Glutamatergic neuron (in vitro differentiated cells): ENCODE measurements at regions not wholly inside any gene's neighbourhood (a gene's known extent, or its start where the extent isn't known, plus 50 kb on each side); places are given as distances from the start of the nearest gene placed in this dataset.

Source experiments
- DNase-seq: peaks from one replicate; pipeline ENCODE4 v3.0.0; 2022
- H3K27ac Mint-ChIP-seq: one replicate; pipeline ENCODE4 v1.8.0; 2020; ENCODE audit warnings: mild to moderate bottlenecking, mixed read lengths, inconsistent platforms; ENCODE audit not compliant: unreplicated experiment
- H3K27me3 Mint-ChIP-seq: one replicate; pipeline ENCODE4 v1.8.0; 2020; ENCODE audit warnings: mild to moderate bottlenecking, moderate library complexity, mixed read lengths, inconsistent platforms; ENCODE audit not compliant: unreplicated experiment
- H3K36me3 Mint-ChIP-seq: one replicate; pipeline ENCODE4 v1.8.0; 2020; ENCODE audit warnings: mild to moderate bottlenecking, mixed read lengths, inconsistent platforms; ENCODE audit not compliant: unreplicated experiment
- H3K4me1 Mint-ChIP-seq: one replicate; pipeline ENCODE4 v1.8.0; 2020; ENCODE audit warnings: mild to moderate bottlenecking, low read depth, mixed read lengths, inconsistent platforms; ENCODE audit not compliant: unreplicated experiment
- H3K4me3 Mint-ChIP-seq: one replicate; pipeline ENCODE4 v1.8.0; 2020; ENCODE audit warnings: mild to moderate bottlenecking, mixed read lengths, inconsistent platforms; ENCODE audit not compliant: unreplicated experiment
- H3K9me3 Mint-ChIP-seq: one replicate; pipeline ENCODE4 v1.8.0; 2020; ENCODE audit warnings: mild to moderate bottlenecking, moderate library complexity, mixed read lengths, inconsistent platforms; ENCODE audit not compliant: unreplicated experiment
- TF ChIP-seq, protein P1 (sequence below): fragments of 200-600 bp; sonication (generic); IDR thresholded peaks from one replicate; pipeline ENCODE4 v1.5.0; 2021; ENCODE audit not compliant: partially characterized antibody, unreplicated experiment

- H3K36me3 Mint-ChIP-seq, result peaks cover 9% of the 10 kb centered on the region
- DNase-seq, result no peak
- H3K9me3 Mint-ChIP-seq, result peaks cover 5% of the 10 kb centered on the region
- no peak overlapping the region for H3K27ac Mint-ChIP-seq
- peaks cover 18% of the 10 kb centered on the region for H3K4me1 Mint-ChIP-seq
- TF ChIP-seq, protein P1, sequence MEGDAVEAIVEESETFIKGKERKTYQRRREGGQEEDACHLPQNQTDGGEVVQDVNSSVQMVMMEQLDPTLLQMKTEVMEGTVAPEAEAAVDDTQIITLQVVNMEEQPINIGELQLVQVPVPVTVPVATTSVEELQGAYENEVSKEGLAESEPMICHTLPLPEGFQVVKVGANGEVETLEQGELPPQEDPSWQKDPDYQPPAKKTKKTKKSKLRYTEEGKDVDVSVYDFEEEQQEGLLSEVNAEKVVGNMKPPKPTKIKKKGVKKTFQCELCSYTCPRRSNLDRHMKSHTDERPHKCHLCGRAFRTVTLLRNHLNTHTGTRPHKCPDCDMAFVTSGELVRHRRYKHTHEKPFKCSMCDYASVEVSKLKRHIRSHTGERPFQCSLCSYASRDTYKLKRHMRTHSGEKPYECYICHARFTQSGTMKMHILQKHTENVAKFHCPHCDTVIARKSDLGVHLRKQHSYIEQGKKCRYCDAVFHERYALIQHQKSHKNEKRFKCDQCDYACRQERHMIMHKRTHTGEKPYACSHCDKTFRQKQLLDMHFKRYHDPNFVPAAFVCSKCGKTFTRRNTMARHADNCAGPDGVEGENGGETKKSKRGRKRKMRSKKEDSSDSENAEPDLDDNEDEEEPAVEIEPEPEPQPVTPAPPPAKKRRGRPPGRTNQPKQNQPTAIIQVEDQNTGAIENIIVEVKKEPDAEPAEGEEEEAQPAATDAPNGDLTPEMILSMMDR, result no peak
- no peak overlapping the region for H3K4me3 Mint-ChIP-seq
- peaks cover 10% of the 10 kb centered on the region for H3K27me3 Mint-ChIP-seq
Observed at GRCh38 chr3:16666206-16666605, 61.0 kb upstream of the DAZL start.

GRCh38 chr3:16667633-16668032, 62.4 kb upstream of the DAZL start:
- TF ChIP-seq, protein P1, result no peak
- DNase-seq, result no peak
- H3K27me3 Mint-ChIP-seq, result peaks cover 10% of the 10 kb centered on the region
- H3K27ac Mint-ChIP-seq, result no peak overlapping the region
- H3K36me3 Mint-ChIP-seq, result peaks cover 5% of the 10 kb centered on the region
- peaks cover 21% of the 10 kb centered on the region for H3K4me1 Mint-ChIP-seq
- no peak overlapping the region for H3K4me3 Mint-ChIP-seq
- H3K9me3 Mint-ChIP-seq, result peaks cover 3% of the 10 kb centered on the region

DNA sequence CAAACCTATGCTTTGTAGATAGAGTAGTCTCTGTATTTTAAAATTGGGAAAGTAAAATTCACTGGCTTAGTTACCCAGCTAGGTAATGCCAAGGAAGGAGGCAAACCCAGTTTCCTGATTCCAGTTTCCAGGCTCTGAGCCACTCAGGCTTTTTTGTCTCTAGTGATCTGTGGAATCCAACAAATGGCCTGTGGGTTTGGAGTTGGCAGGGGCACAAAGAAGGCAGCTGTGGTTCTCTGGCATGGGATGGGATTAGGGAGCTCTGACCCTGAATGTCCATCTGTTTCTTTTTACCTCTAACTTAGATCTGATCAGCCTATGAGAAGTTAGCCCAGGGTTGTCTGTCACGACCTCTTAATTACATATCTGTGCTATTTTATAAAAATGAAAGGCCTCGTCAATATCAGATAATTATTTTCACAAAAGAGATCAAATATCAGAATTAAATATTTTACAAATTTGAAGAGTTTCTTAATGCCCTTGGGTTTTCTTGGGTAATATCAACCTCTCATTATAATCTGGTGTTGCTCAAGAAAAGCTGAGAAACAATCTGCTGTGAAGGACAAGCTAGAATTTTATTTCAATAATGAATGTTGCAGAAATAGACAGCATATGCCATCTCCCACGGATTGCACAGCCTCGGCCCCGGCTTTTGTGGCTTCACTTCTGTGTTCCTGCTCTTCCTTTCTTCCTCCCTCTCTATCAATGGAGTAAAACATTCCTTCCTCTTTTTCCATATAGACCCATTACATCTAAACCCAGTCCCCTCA, 63.7 kb upstream of the DAZL start:
- Mint-ChIP-seq H3K27ac (no peak overlapping the region), H3K9me3 (no peaks in the 10 kb centered on the region), H3K4me1 (peaks cover 16% of the 10 kb centered on the region), H3K36me3 (peaks cover 5% of the 10 kb centered on the region), H3K4me3 (no peak overlapping the region), H3K27me3 (peaks cover 5% of the 10 kb centered on the region)
- TF ChIP-seq, protein P1, result no peak
- no peak for DNase-seq

DNA sequence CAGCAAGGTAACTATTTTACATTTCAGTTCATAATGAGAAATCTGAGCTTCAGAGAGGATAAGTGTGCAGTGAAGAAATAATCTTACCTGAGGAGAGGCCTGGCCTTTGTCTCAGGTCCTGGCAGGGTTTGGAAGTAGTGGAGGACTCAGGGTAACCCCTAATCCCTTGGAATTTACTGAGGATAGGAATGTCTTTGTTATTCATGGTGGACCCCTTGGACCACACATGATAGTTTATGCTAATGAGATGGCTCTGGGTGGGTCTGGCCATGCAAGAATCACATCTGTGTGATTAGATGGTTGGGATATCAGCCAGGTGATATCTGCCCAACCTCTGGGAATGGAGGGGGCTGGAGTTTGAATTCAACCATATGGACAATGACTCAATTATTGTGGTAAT, 65.0 kb upstream of the DAZL start:
- no peak overlapping the region for H3K27ac Mint-ChIP-seq
- H3K36me3 Mint-ChIP-seq, result peaks cover 5% of the 10 kb centered on the region
- H3K27me3 Mint-ChIP-seq, result peaks cover 5% of the 10 kb centered on the region
- no peak overlapping the region for H3K4me3 Mint-ChIP-seq
- TF ChIP-seq, protein P1, result no peak
- no peaks in the 10 kb centered on the region for H3K9me3 Mint-ChIP-seq
- no peak for DNase-seq
- peaks cover 8% of the 10 kb centered on the region for H3K4me1 Mint-ChIP-seq

DNA sequence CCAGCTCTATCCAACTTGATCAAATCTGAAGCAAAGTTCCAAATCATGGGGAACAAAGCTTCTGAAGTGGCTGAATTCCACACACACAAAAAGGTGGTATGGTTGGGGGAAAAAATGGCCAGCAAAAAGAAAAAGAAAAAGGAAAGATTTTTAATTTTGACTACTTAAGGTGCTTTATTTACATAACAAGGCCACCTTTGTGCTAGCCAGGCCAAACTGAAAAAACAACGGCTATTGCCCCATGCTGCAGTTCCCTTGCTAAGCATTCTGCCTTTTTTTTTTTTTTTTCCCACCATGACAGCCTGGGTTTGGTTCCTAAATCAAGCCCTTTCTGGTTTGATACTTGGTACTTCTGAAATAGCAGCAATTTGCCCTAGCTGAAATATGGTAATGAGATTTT, 66.5 kb upstream of the DAZL start:
- Mint-ChIP-seq H3K36me3 (peaks cover 11% of the 10 kb centered on the region), H3K4me1 (peaks cover 8% of the 10 kb centered on the region), H3K4me3 (no peak overlapping the region), H3K27me3 (peaks cover 5% of the 10 kb centered on the region), H3K27ac (no peak overlapping the region), H3K9me3 (no peaks in the 10 kb centered on the region)
- TF ChIP-seq, protein P1, result no peak
- no peak for DNase-seq
